Endothelial cell of umbilical vein (primary cell): ENCODE measurements at regions not wholly inside any gene's neighbourhood (a gene's known extent, or its start where the extent isn't known, plus 50 kb on each side); places are given as distances from the start of the nearest gene placed in this dataset.

Experiments
- BruUV-seq: library from RNA; stranded (reverse); fragments of 400-500 nt; replicated peaks from 2 replicates; lab custom pipeline; 2021; lab: Mats Ljungman, UMichigan
- CTCF ChIA-PET: fragments of 300-600, 350-600 bp; sonication (Branson Sonifier 250); formaldehyde crosslinking; loops from one replicate; lab custom pipeline; 2021; ENCODE audit warnings: antibody characterized with exemption, inconsistent platforms; lab: Charles Lee
- POLR2A ChIA-PET: fragments of 300-600, 350-600 bp; sonication (Branson Sonifier 250); formaldehyde crosslinking; loops from one replicate; lab custom pipeline; 2021; ENCODE audit warnings: antibody characterized with exemption, inconsistent platforms; lab: Charles Lee
- DNase-seq: peaks from one replicate; pipeline ENCODE4 v3.0.0-alpha.2; 2011; ENCODE audit warnings: low read depth, low spot score
- FAIRE-seq: peaks from 2 replicates; lab custom pipeline; 2011; peaks lifted over from hg19 to GRCh38; lab: Jason Lieb, UNC
- H2AFZ ChIP-seq: 2 replicates; pipeline ENCODE4 v1.6.0; 2012; ENCODE audit warnings: low read depth, low read length, control low read depth, inconsistent platforms
- H3K27ac ChIP-seq: 2 replicates; pipeline ENCODE4 v1.5.1; 2011; ENCODE audit warnings: low read depth, mild to moderate bottlenecking, control low read depth, low read length, moderate library complexity; ENCODE audit not compliant: insufficient read depth
- H3K27me3 ChIP-seq, 2 experiments: 2 replicates each; pipeline versions ENCODE4 v1.6.0 to v1.6.1; 2011; ENCODE audit warnings: low read length in 2 of 2, mixed read lengths in 1 of 2; ENCODE audit not compliant: control insufficient read depth in 2 of 2, insufficient read depth in 2 of 2
- H3K36me3 ChIP-seq, 2 experiments: 2 replicates in 1 of 2; 3 replicates in 1 of 2; pipeline ENCODE4 v1.5.1; 2011; ENCODE audit warnings: low read length in 2 of 2, mild to moderate bottlenecking in 1 of 2, moderate library complexity in 1 of 2; ENCODE audit not compliant: control insufficient read depth in 2 of 2, insufficient read depth in 2 of 2; ENCODE audit errors: extremely low read depth in 1 of 2
- H3K4me1 ChIP-seq: 3 replicates; pipeline ENCODE4 v1.5.1; 2011; ENCODE audit warnings: mild to moderate bottlenecking, low read length; ENCODE audit not compliant: control insufficient read depth, insufficient read depth; ENCODE audit errors: extremely low read depth
- H3K4me2 ChIP-seq: 2 replicates; pipeline ENCODE4 v1.6.1; 2011; ENCODE audit warnings: low read length, control low read depth, mixed read lengths; ENCODE audit not compliant: insufficient read depth
- H3K4me3 ChIP-seq, 3 experiments: fragments of 200-600 bp in 1 of 3; sonication (generic), shearing (Covaris generic) in 1 of 3; replicated peaks in 1 of 3; 2 replicates each; pipeline ENCODE4 v1.5.1; 2011 to 2016; ENCODE audit warnings: control low read depth in 3 of 3, low read length in 3 of 3, mild to moderate bottlenecking in 2 of 3, inconsistent platforms in 1 of 3, low read depth in 1 of 3, moderate library complexity in 1 of 3; ENCODE audit not compliant: insufficient read depth in 1 of 3
- H3K79me2 ChIP-seq: 2 replicates; pipeline ENCODE4 v1.6.0; 2012; ENCODE audit warnings: low read length, inconsistent platforms; ENCODE audit not compliant: control insufficient read depth, insufficient read depth
- H3K9ac ChIP-seq: replicated peaks from 2 replicates; pipeline ENCODE3; 2011; ENCODE audit warnings: low read length, control low read depth; ENCODE audit not compliant: insufficient read depth; ENCODE audit errors: extremely low read depth
- H3K9me1 ChIP-seq: replicated peaks from 3 replicates; pipeline ENCODE4 v1.6.0; 2011; ENCODE audit warnings: mild to moderate bottlenecking, low read length; ENCODE audit not compliant: control insufficient read depth, insufficient read depth; ENCODE audit errors: extremely low read depth
- H3K9me3 ChIP-seq: replicated peaks from 2 replicates; pipeline ENCODE4 v1.5.1; 2012; ENCODE audit warnings: low read length, inconsistent platforms; ENCODE audit not compliant: control insufficient read depth, insufficient read depth
- H4K20me1 ChIP-seq: replicated peaks from 2 replicates; pipeline ENCODE3; 2011; ENCODE audit warnings: mild to moderate bottlenecking, low read length; ENCODE audit not compliant: control insufficient read depth, insufficient read depth; ENCODE audit errors: extremely low read depth
- EZH2 ChIP-seq: IDR thresholded peaks from 2 replicates; pipeline ENCODE4 v1.6.1; 2012; ENCODE audit warnings: borderline replicate concordance, low read depth, mild to moderate bottlenecking, moderate library complexity, low read length, inconsistent platforms; ENCODE audit not compliant: severe bottlenecking
- FOS ChIP-seq: IDR thresholded peaks from 2 replicates; pipeline ENCODE4 v1.6.1; 2011; ENCODE audit warnings: mild to moderate bottlenecking, low read length, moderate library complexity, borderline replicate concordance; ENCODE audit not compliant: insufficient read depth
- POLR2A ChIP-seq: IDR thresholded peaks from 2 replicates; pipeline ENCODE4 v1.6.1; 2012; ENCODE audit warnings: low read depth, mild to moderate bottlenecking, control low read depth, low read length
- POLR2AphosphoS5 ChIP-seq: IDR thresholded peaks from 2 replicates; pipeline ENCODE4 v1.6.1; 2012; ENCODE audit warnings: low read depth, mild to moderate bottlenecking, control low read depth, low read length, moderate library complexity; ENCODE audit not compliant: insufficient read depth
- dilution Hi-C: fragments of 300-500 bp; cut with MboI; formaldehyde crosslinking; loops from one replicate; pipeline ENCODE4 v1.15.0; 2019; ENCODE audit warnings: low sequenced_read_pairs; ENCODE audit not compliant: extremely low pct_ligation_motif_present
- intact Hi-C: fragments of 100-400 bp; cut with micrococcal nuclease; formaldehyde crosslinking; loops from one replicate; pipeline ENCODE4 v1.10.0; 2022

DNA sequence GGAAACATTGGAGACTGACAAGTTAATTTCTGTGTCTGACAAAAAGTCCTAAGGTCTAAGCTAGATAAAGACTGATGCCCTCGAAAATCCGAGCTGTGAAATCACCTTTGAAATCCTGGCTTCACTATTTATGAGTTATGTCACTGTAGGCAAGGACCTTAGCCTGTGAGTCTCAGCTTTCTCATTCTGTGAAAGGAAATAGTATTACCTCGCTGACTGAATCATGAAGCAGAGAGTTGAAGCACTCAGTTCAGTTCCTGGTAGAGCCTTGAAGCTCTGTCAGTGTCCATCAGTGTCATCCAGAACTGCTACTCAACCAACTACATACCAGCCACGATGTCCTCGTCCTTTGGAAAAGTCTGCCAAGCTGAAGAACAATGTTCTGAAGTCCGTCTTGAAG is 1025.6 kb upstream of the GYPC start:
- no peak for FAIRE-seq
- dilution Hi-C loops (no loop called here), intact Hi-C loops (no loop called here)
- Histone ChIP-seq H3K9me3 (peaks cover 3% of the 10 kb centered on the region), H3K27ac (no peak overlapping the region), H3K36me3 (no peaks in the 10 kb centered on the region), H3K4me3 (no peak overlapping the region), H3K4me2 (no peak overlapping the region), H4K20me1 (no peaks in the 10 kb centered on the region), H3K79me2 (no peaks in the 10 kb centered on the region), H3K9ac (no peak overlapping the region), H3K4me1 (no peaks in the 10 kb centered on the region), H3K27me3 (no peaks in the 10 kb centered on the region), H2AFZ (no peak overlapping the region), H3K9me1 (no peaks in the 10 kb centered on the region)
- DNase-seq = no peak
- ChIA-PET CTCF (no interaction called here), POLR2A (no interaction called here)
- no TSS peak for BruUV-seq
- TF ChIP-seq EZH2 (no peak), POLR2A (no peak), FOS (no peak), POLR2AphosphoS5 (no peak)

DNA sequence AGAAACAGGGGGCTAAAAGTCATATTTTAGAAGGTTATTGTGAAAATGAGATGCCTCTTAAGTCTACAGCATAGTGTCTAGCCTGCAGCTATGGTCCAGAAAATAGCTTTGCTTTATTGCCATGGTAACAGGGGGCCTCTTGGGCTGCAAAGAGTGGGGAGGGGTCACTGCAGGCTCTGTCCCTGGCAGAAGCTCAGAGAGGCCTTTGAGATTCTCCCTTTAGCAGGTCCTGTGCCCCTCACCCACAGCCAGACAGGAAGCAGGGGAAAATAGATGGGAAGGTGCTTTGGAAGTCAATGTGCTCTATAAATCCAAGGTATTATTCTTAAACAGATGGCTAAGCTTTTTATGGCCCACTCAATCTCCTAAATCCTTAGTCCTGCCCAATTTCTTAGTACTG is 1021.3 kb upstream of the GYPC start:
- ChIA-PET CTCF (interaction anchor here (1.2 kb wide), 1 partner anchor 12 kb away, joined by 5 read pairs; no protein-coding TSS in a partner anchor), POLR2A (no interaction called here)
- FAIRE-seq (no peak), DNase-seq (no peak)
- no peaks in the 10 kb centered on the region for H4K20me1 ChIP-seq
- no peaks in the 10 kb centered on the region for H3K36me3 ChIP-seq
- dilution Hi-C loops = no loop called here
- H3K9ac ChIP-seq = no peak overlapping the region
- TF ChIP-seq POLR2A = no peak
- H3K27me3 ChIP-seq = no peaks in the 10 kb centered on the region
- no TSS peak for BruUV-seq
- no peaks in the 10 kb centered on the region for H3K79me2 ChIP-seq
- H3K4me1 ChIP-seq = no peaks in the 10 kb centered on the region
- H3K9me3 ChIP-seq = peaks cover 3% of the 10 kb centered on the region
- H3K27ac ChIP-seq = no peak overlapping the region
- intact Hi-C loops = no loop called here
- no peak overlapping the region for H3K4me2 ChIP-seq
- H3K4me3 ChIP-seq = no peak overlapping the region
- H2AFZ ChIP-seq = no peak overlapping the region
- no peaks in the 10 kb centered on the region for H3K9me1 ChIP-seq
